22Rv1 (cell line): ENCODE measurements at regions not wholly inside any gene's neighbourhood (a gene's known extent, or its start where the extent isn't known, plus 50 kb on each side); places are given as distances from the start of the nearest gene placed in this dataset.

Experiments used
- ZFX ChIP-seq: fragments of 450-650 bp; IDR thresholded peaks from 2 replicates; pipeline ENCODE4 v1.6.1; 2017; ENCODE audit warnings: antibody characterized with exemption, borderline replicate concordance
- TF ChIP-seq, protein P1 (sequence below): fragments of 450-650 bp; IDR thresholded peaks from 2 replicates; pipeline ENCODE4 v1.5.1; 2017; ENCODE audit warnings: mild to moderate bottlenecking

DNA sequence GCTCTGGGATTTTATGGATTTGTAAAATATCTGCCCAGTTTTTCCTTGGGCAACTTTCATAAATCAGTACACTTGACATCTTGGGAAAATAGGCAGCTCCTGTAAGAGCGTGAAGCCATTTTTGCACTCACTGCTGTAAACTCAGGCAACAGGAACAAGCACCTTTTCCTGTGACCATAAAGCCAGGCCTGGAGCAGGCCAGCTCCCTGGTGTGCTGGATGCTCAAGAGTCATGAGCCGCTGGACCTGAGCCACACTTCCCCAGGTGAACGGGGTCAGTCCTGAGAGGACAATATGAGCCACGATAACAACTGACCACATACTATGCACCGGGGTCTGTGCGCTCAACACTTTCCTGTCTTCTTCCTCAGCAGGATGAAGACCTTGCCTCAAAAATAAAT is 158.2 kb downstream of the NUP210 start:
- TF ChIP-seq, protein P1, sequence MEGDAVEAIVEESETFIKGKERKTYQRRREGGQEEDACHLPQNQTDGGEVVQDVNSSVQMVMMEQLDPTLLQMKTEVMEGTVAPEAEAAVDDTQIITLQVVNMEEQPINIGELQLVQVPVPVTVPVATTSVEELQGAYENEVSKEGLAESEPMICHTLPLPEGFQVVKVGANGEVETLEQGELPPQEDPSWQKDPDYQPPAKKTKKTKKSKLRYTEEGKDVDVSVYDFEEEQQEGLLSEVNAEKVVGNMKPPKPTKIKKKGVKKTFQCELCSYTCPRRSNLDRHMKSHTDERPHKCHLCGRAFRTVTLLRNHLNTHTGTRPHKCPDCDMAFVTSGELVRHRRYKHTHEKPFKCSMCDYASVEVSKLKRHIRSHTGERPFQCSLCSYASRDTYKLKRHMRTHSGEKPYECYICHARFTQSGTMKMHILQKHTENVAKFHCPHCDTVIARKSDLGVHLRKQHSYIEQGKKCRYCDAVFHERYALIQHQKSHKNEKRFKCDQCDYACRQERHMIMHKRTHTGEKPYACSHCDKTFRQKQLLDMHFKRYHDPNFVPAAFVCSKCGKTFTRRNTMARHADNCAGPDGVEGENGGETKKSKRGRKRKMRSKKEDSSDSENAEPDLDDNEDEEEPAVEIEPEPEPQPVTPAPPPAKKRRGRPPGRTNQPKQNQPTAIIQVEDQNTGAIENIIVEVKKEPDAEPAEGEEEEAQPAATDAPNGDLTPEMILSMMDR, result no peak
- no peak for TF ChIP-seq ZFX
